ENCODE measurements at regions not wholly inside any gene's neighbourhood (a gene's known extent, or its start where the extent isn't known, plus 50 kb on each side); places are given as distances from the start of the nearest gene placed in this dataset.

DNA sequence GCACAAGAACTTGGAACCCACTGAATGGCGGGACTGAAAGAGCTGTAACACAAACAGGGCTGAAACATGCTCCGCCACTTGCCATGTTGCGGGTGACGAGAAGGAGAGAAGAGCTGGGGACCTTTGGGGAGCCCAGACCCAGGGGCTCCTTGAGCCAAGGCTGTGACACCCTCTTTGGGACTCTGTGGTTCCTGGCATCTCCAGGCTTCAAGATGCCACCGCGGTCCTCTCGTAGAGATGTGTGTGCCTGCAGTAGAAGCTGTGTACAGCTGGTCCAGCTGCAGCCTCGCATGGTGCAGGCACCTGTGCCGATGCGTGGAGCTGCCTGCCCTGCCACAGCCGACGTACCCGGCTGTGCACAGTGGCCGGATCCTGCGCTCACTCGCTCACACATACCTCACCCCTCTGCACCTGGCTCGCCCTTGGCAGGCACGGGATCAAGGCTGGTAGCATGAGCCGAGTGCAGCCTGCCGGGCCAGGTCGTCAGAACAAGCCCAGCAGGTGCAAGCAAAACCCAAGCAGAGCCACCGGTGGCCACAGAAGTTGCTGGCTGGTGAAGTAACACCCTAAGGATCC lies 1385.8 kb downstream of the PCDH9 start:
- H3K9me3 ChIP-seq (replicated peaks; ENCODE audit: control insufficient read depth, low read depth, low read length) = no peaks in the 10 kb centered on the region
- DNase-seq = no peak
- WGBS (ENCODE audit: insufficient coverage) = 95% methylated on average over 22 of the region's 22 CpGs
- no peak overlapping the region for H3K27ac ChIP-seq (ENCODE audit: low read length)
- no peak overlapping the region for H3K4me3 ChIP-seq (ENCODE audit: low read length)
- no peaks in the 10 kb centered on the region for H3K4me1 ChIP-seq (ENCODE audit: control insufficient read depth, insufficient read depth, low read length)
- H3K36me3 ChIP-seq (ENCODE audit: control insufficient read depth, insufficient read depth, low read length) = no peaks in the 10 kb centered on the region
- no peaks in the 10 kb centered on the region for H3K27me3 ChIP-seq (ENCODE audit: control insufficient read depth, insufficient read depth, low read length)

- no peaks in the 10 kb centered on the region for H3K36me3 ChIP-seq (ENCODE audit: control insufficient read depth, insufficient read depth, low read length)
- 88% methylated on average over 12 of the region's 13 CpGs for WGBS (ENCODE audit: insufficient coverage)
- no peak for DNase-seq
- no peaks in the 10 kb centered on the region for H3K4me1 ChIP-seq (ENCODE audit: control insufficient read depth, insufficient read depth, low read length)
- no peak overlapping the region for H3K4me3 ChIP-seq (ENCODE audit: low read length)
- no peak overlapping the region for H3K27ac ChIP-seq (ENCODE audit: low read length)
- no peaks in the 10 kb centered on the region for H3K9me3 ChIP-seq (replicated peaks; ENCODE audit: control insufficient read depth, low read depth, low read length)
- H3K27me3 ChIP-seq (ENCODE audit: control insufficient read depth, insufficient read depth, low read length) = no peaks in the 10 kb centered on the region
These were observed 1386.8 kb downstream of the PCDH9 start for GRCh38 chr13:65843314-65843731.

DNA sequence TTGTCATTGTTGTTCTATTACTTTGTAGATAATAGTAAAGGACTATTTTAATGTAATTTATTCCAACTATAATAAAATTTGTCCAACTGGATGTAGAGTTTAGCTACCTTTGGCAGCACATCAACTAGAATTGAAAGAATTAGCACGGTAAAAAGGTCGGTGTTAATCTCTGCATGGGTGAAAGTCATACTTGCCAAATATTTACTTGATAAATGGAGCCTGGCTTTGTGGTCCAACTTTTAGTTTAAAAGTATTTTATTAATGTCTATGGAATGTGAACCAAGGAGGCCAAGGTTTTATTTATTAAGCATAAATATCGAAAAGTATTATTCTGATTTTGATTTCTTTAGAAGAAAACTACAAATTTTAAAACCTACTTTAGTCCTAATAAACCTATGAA lies 1389.0 kb downstream of the PCDH9 start:
- no peaks in the 10 kb centered on the region for H3K9me3 ChIP-seq (replicated peaks; ENCODE audit: control insufficient read depth, low read depth, low read length)
- no peaks in the 10 kb centered on the region for H3K36me3 ChIP-seq (ENCODE audit: control insufficient read depth, insufficient read depth, low read length)
- H3K27ac ChIP-seq (ENCODE audit: low read length) = no peak overlapping the region
- no peaks in the 10 kb centered on the region for H3K4me1 ChIP-seq (ENCODE audit: control insufficient read depth, insufficient read depth, low read length)
- no peak for DNase-seq
- no peak overlapping the region for H3K4me3 ChIP-seq (ENCODE audit: low read length)
- WGBS (ENCODE audit: insufficient coverage) = no CpG with 5 or more reads among the region's 3 CpGs
- H3K27me3 ChIP-seq (ENCODE audit: control insufficient read depth, insufficient read depth, low read length) = no peaks in the 10 kb centered on the region

GRCh38 chr13:65836066-65836465 lies 1394.1 kb downstream of the PCDH9 start:
- Histone ChIP-seq H3K36me3 (ENCODE audit: control insufficient read depth, insufficient read depth, low read length) (no peaks in the 10 kb centered on the region), H3K4me1 (ENCODE audit: control insufficient read depth, insufficient read depth, low read length) (no peaks in the 10 kb centered on the region)
- peak; percentile 25 for DNase-seq

DNA sequence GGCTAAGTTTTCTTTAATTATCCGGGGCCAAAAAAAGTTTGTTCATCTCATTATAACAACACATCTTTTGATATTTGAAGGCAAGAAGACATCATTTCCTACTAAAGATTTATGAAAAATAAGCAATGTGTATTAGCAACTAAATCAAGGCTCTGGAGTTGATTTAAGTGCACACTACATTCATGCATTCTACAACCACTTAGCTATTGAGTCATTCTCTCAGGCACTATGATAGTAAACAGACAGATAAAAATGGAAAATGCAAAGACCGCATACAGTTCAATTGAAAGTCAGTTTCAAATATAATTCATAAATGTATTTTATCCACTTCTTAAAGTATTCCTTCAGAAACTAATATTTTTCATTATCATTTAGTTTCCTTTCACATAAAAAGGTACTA lies 1395.2 kb downstream of the PCDH9 start:
- Histone ChIP-seq H3K36me3 (ENCODE audit: control insufficient read depth, insufficient read depth, low read length) (no peaks in the 10 kb centered on the region), H3K4me3 (ENCODE audit: low read length) (no peak overlapping the region), H3K27ac (ENCODE audit: low read length) (no peak overlapping the region), H3K9me3 (replicated peaks; ENCODE audit: control insufficient read depth, low read depth, low read length) (no peaks in the 10 kb centered on the region), H3K4me1 (ENCODE audit: control insufficient read depth, insufficient read depth, low read length) (no peaks in the 10 kb centered on the region), H3K27me3 (ENCODE audit: control insufficient read depth, insufficient read depth, low read length) (no peaks in the 10 kb centered on the region)
- WGBS (ENCODE audit: insufficient coverage) = no CpG with 5 or more reads among the region's 2 CpGs
- DNase-seq = no peak

More at GRCh38 chr13:65836066-65836465, 1394.1 kb downstream of the PCDH9 start:
- H3K9me3 ChIP-seq (replicated peaks; ENCODE audit: control insufficient read depth, low read depth, low read length) = no peaks in the 10 kb centered on the region
- H3K27ac ChIP-seq (ENCODE audit: low read length) = no peak overlapping the region
- no peaks in the 10 kb centered on the region for H3K27me3 ChIP-seq (ENCODE audit: control insufficient read depth, insufficient read depth, low read length)
- no peak overlapping the region for H3K4me3 ChIP-seq (ENCODE audit: low read length)

DNA sequence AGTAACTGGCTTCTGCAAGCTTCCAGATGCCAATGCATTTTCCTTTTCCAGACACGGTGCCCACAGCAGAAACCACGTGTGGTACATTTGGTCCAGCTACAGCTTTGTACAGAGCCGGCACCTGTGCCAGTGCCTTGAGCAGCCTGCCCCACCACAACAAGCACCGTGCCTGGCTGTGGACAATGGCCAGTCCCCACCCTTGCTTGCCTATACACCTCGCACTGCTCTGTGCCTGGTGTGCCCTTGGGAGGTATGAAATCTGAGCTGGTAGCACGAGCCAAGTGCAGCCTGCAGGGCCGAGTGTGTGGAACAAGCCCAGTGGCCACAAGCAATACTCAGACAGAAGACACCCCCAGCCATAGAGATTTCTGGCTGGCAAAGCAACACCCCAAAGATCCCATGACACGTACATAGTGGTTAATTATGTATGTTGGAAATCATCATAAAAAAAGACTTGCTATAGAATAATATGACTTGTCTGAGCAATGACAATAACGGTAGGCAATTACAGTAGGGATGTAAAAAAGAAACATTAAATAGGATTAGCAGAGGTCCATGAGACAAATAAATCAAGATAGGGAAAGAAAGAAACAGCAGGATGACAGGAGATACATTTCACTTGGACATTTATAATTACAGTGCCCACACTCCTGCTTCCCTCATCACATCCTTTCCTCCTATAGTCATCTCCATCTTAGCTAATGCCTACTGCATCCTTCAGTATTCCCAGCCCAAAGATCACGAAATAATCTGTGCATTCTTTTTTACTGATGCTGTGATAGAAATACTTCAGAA lies 1399.5 kb downstream of the PCDH9 start:
- no peak overlapping the region for H3K27ac ChIP-seq (ENCODE audit: low read length)
- H3K4me3 ChIP-seq (ENCODE audit: low read length) = no peak overlapping the region
- 93% methylated on average over 2 of the region's 10 CpGs for WGBS (ENCODE audit: insufficient coverage)
- DNase-seq = no peak
- no peaks in the 10 kb centered on the region for H3K4me1 ChIP-seq (ENCODE audit: control insufficient read depth, insufficient read depth, low read length)
- no peaks in the 10 kb centered on the region for H3K36me3 ChIP-seq (ENCODE audit: control insufficient read depth, insufficient read depth, low read length)
- no peaks in the 10 kb centered on the region for H3K9me3 ChIP-seq (replicated peaks; ENCODE audit: control insufficient read depth, low read depth, low read length)
- H3K27me3 ChIP-seq (ENCODE audit: control insufficient read depth, insufficient read depth, low read length) = no peaks in the 10 kb centered on the region

GRCh38 chr13:65829241-65830008 lies 1400.7 kb downstream of the PCDH9 start:
- DNase-seq = no peak
- Histone ChIP-seq H3K27ac (ENCODE audit: low read length) (no peak overlapping the region), H3K4me1 (ENCODE audit: control insufficient read depth, insufficient read depth, low read length) (no peaks in the 10 kb centered on the region), H3K9me3 (replicated peaks; ENCODE audit: control insufficient read depth, low read depth, low read length) (no peaks in the 10 kb centered on the region), H3K27me3 (ENCODE audit: control insufficient read depth, insufficient read depth, low read length) (no peaks in the 10 kb centered on the region), H3K4me3 (ENCODE audit: low read length) (no peak overlapping the region), H3K36me3 (ENCODE audit: control insufficient read depth, insufficient read depth, low read length) (no peaks in the 10 kb centered on the region)
- WGBS (ENCODE audit: insufficient coverage) = 89% methylated on average over 12 of the region's 16 CpGs

DNA sequence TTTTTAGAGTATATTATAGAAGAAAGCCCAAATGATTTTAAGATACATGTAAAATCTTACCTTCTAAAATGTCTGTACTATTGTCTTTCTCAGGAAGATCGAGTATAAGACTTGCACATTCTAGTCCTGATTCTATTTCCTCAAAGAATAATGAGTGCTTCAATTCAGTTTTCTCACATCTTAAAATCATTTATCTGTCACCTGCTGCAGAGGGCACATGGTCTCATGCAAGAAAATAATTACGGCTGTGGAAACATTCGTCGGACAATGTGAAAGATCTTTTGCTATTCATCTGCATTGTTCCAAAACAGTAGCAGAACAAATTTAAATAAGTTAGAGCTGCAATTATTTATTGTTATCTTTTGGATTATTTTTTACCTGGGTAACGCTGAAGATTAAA lies 1403.5 kb downstream of the PCDH9 start:
- no CpG with 5 or more reads among the region's 5 CpGs for WGBS (ENCODE audit: insufficient coverage)
- Histone ChIP-seq H3K4me1 (ENCODE audit: control insufficient read depth, insufficient read depth, low read length) (no peaks in the 10 kb centered on the region), H3K9me3 (replicated peaks; ENCODE audit: control insufficient read depth, low read depth, low read length) (no peaks in the 10 kb centered on the region), H3K4me3 (ENCODE audit: low read length) (no peak overlapping the region), H3K27me3 (ENCODE audit: control insufficient read depth, insufficient read depth, low read length) (no peaks in the 10 kb centered on the region), H3K27ac (ENCODE audit: low read length) (no peak overlapping the region), H3K36me3 (ENCODE audit: control insufficient read depth, insufficient read depth, low read length) (no peaks in the 10 kb centered on the region)
- no peak for DNase-seq

GRCh38 chr13:65825039-65825438 lies 1405.1 kb downstream of the PCDH9 start:
- H3K27me3 ChIP-seq (ENCODE audit: control insufficient read depth, insufficient read depth, low read length) = no peaks in the 10 kb centered on the region
- H3K4me3 ChIP-seq (ENCODE audit: low read length) = no peak overlapping the region
- no peaks in the 10 kb centered on the region for H3K4me1 ChIP-seq (ENCODE audit: control insufficient read depth, insufficient read depth, low read length)
- no peaks in the 10 kb centered on the region for H3K36me3 ChIP-seq (ENCODE audit: control insufficient read depth, insufficient read depth, low read length)
- no peak for DNase-seq
- WGBS (ENCODE audit: insufficient coverage) = no CpG with 5 or more reads among the region's 1 CpG
- H3K27ac ChIP-seq (ENCODE audit: low read length) = no peak overlapping the region
- H3K9me3 ChIP-seq (replicated peaks; ENCODE audit: control insufficient read depth, low read depth, low read length) = no peaks in the 10 kb centered on the region

GRCh38 chr13:65808061-65808460 lies 1422.1 kb downstream of the PCDH9 start:
- Histone ChIP-seq H3K4me1 (ENCODE audit: control insufficient read depth, insufficient read depth, low read length) (no peaks in the 10 kb centered on the region), H3K4me3 (ENCODE audit: low read length) (no peak overlapping the region), H3K36me3 (ENCODE audit: control insufficient read depth, insufficient read depth, low read length) (no peaks in the 10 kb centered on the region), H3K27ac (ENCODE audit: low read length) (no peak overlapping the region), H3K27me3 (ENCODE audit: control insufficient read depth, insufficient read depth, low read length) (no peaks in the 10 kb centered on the region), H3K9me3 (replicated peaks; ENCODE audit: control insufficient read depth, low read depth, low read length) (peaks cover 2% of the 10 kb centered on the region)
- WGBS (ENCODE audit: insufficient coverage) = no CpG with 5 or more reads among the region's 1 CpG
- DNase-seq = no peak
